ENCODE measurements at regions not wholly inside any gene's neighbourhood (a gene's known extent, or its start where the extent isn't known, plus 50 kb on each side); places are given as distances from the start of the nearest gene placed in this dataset.

- TF ChIP-seq SUZ12 (IDR thresholded peaks at IDR 0.05): no peak
- TF ChIP-seq LEF1 (IDR thresholded peaks at IDR 0.05; ENCODE audit: borderline replicate concordance): no peak
- TF ChIP-seq BHLHE40 (IDR thresholded peaks at IDR 0.05; ENCODE audit: borderline replicate concordance): no peak
- TF ChIP-seq HDGF (IDR thresholded peaks at IDR 0.05; ENCODE audit: borderline replicate concordance): no peak
- no peak for TF ChIP-seq ARNT (IDR thresholded peaks at IDR 0.05)
- no peak for TF ChIP-seq SP1 (IDR thresholded peaks at IDR 0.05)
- no peak for TF ChIP-seq ELF4 (IDR thresholded peaks at IDR 0.05)
- TF ChIP-seq FOXK2 (IDR thresholded peaks at IDR 0.05): no peak
- no peak for TF ChIP-seq L3MBTL2 (conservative IDR thresholded peaks at IDR 0.05)
- TF ChIP-seq FOXA1 (IDR thresholded peaks at IDR 0.05): no peak
- TF ChIP-seq CTBP1 (IDR thresholded peaks at IDR 0.05; ENCODE audit: borderline replicate concordance): no peak
- TF ChIP-seq ZNF384 (IDR thresholded peaks at IDR 0.05): no peak
Measured at GRCh38 chr7:35415411-35415822, 161.5 kb upstream of the TBX20 start.
